ENCODE measurements at regions not wholly inside any gene's neighbourhood (a gene's known extent, or its start where the extent isn't known, plus 50 kb on each side); places are given as distances from the start of the nearest gene placed in this dataset.

DNA sequence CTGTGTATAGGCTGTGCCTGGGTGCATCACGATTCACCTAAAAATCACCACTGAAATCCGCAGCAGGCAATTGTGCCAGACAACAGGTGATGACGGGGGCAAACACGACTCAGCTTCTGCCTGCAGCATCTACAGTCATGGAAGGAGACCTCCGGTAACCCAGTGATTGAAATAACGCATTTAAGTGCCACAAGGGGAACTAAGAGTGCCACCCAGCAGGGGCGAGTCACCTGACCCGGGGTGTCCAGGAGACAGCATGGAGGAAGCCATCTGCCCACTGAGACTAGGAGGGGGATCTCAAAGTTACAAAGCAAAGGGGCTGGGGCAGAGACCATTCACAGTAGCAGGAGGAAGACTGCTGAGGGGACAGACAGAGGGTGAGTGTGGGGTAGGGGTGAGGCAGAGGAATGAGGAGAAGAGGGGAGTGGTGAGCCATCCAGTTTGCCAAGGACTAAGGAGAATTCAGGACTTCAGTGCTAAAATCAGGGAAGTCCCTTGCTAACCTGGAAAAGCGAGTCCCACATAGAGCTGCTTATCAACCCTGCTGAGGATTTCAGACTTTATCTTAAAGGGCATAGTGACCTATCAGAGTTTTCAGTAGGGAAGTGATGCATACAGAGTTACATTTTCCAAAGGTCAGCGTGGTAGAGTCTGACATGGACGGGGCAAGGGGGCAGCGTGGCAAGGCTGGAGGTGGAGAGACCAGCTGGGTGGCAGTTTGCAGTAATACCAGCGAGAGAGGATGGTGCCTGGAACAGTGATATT lies 256.7 kb upstream of the HES1 start (continued):
- TF ChIP-seq RBBP5 (IDR thresholded peaks at IDR 0.05; ENCODE audit: borderline replicate concordance, low read depth, low read length) = no peak
- no peak for TF ChIP-seq KDM4A (IDR thresholded peaks at IDR 0.05; ENCODE audit: low read depth, low read length, severe bottlenecking)
- TF ChIP-seq BCL11A (IDR thresholded peaks at IDR 0.05; ENCODE audit: low read depth in 2 of 2, low read length in 2 of 2) = no peak
- no peak for TF ChIP-seq CBX5 (IDR thresholded peaks at IDR 0.05; ENCODE audit: low read depth, low read length)

Measured in H1 (cell line).